HS-27A (cell line): ENCODE measurements at regions not wholly inside any gene's neighbourhood (a gene's known extent, or its start where the extent isn't known, plus 50 kb on each side); places are given as distances from the start of the nearest gene placed in this dataset.
"Not testable (repeated sequence)": the region's sequence is repeated elsewhere in the genome, so short reads cannot be mapped to it uniquely, and the experiment has no call there.

ENCODE experiments used
- DNase-seq: peaks from one replicate; pipeline ENCODE4 v3.0.0-alpha.2; 2012; ENCODE audit warnings: low read depth, missing footprints

DNA sequence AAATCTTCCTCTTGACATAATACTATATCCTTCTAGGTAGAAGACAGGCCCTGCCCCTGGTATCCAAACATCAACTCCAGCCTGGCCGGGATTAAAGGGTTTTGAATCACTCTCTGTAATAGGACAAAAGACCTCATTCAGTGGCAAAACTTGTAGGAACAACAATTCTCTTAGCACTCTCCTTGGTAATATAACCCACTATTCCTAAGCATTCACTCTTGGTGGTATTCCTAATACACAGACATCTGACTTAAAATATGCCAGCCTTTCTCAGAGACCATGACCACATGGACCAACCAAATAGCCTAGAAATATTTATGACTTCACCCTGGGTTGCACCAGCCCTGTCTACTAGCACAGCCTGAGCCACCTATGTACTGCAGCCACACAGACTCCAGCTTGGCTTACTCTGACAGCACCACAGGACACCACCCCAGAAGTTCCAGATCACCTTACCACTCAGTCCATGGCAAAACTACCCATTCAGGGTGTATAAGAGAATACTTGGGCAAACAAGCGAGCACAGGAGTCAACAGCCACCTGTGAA is 244.9 kb upstream of the NEBL start:
- no peak for DNase-seq

DNA sequence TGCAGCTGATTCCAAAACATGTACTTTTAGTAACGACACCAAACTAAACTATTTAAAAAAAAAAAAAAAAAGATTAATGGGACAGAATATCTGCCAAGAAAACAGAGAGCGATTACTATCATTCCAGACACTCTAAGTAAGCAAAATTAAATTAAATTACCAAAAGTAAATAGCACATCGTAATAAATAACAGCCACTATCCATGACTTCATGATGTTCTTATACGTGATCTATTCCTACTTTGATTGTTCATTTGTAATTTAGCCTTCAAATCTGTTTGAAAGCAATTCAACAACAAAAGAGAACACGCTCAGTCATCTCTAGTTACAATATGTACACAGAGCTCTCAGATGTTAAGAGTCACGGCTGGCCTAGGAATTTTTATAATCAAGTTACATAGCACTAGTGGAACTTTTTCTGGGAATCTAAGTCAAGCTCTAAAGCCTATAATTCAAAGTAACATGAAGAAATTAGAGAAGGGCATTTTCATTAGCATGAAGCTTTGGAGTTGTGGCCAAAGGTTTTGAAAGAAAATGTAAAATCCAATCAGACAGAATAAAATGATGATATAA is 241.7 kb upstream of the NEBL start:
- no peak for DNase-seq

DNA sequence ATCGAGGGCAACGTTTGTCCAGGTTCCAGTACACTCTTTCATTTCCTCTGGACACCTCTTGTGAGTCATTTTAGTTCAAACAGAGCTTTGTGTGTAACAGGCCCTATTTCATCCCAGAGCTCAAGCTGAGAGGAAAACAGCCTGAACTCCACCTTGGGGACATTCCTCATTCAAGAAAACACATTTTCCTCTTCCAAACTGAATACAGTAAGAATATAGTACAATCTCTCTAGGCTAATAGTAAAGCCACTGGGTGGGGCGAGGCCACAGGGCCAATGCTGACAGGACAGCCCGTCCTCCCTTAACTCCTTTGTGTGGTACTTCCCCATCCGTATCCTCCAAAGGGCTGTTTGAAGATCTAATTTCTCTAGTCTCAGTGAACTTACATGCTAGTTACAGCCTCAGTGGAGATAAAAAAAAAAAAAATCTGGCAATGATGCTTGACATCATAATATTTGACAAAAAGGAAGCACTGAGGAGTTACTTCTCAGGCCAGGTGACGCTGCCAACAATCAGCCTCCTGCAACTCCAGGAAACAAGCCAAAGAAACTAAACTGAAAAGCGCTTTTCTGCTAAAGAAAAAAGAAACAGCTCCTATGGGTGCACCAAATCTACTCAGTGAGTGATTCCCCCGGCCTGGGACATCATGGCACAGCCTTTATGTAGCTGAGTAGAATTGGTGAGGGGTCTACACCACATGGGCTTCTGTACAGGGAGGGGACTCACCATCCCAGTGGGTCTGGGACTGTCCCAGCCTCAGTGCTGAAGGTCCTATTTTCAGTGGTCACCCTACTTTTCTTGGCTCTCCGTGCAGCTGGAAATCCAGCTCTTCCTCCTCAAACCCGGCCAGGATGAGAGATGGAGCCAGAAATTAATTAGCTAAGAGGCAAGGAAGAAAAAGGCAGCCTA is 238.2 kb upstream of the NEBL start:
- DNase-seq, result no peak

GRCh38 chr10:21134645-21135022 is 237.5 kb upstream of the NEBL start:
- no peak for DNase-seq

DNA sequence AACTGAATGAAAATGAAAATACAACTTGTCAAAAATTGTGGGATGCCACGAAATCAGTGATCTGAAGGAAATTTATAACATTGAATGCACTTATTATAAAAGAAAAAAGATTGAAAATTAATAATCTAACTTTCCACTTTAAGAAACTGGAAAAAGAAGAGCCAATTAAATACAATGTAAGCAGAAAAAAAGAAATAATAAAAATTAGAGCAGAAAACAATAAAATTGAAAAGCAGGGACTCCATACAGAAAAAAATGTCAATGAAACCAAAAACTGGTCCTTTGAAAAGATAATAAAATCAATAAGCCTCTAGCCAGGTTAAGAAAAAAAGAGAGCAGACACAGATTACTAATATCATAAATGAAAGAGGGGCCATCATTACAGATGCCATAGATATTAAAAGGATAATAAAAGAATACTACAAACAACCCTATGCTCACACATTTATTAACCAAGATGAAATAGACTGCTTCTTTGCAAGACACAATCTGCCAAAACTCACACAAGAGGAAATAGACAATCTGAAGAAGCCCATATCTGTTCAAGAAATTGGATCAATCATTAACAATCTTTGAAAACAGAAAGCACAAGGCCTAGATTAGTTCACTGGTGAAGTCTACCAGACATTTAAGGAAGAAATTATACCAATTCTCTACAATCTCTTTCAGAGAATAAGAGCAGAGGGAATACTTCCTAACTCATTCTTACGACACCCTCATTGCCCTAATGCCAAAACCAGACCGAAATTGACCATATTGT is 233.8 kb upstream of the NEBL start:
- DNase-seq, result no peak

- no peak for DNase-seq
These were observed 233.0 kb upstream of the NEBL start for GRCh38 chr10:21130108-21130507.

GRCh38 chr10:21125471-21126228 is 228.5 kb upstream of the NEBL start:
- no peak for DNase-seq

DNA sequence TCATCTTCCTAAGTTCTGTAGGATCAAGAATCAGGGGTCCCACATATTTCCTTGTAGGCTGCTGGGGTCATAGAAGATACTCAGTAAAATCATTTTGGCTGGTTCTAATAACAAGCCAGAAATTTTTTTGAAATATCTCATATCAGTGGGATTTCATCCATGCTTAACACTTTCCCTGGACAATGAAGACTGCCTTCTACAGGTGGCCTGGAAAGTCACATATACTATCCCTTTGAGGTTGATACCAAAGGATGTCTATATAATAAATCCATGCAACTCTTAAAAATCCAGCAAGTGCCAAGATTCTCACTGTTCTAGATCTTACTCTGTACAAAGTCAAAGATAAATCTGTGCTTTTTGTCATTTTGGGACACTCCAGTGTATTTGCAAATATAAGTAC is 225.8 kb upstream of the NEBL start:
- DNase-seq, result no peak

GRCh38 chr10:21121822-21122221 is 224.7 kb upstream of the NEBL start:
- DNase-seq, result not testable (repeated sequence)

DNA sequence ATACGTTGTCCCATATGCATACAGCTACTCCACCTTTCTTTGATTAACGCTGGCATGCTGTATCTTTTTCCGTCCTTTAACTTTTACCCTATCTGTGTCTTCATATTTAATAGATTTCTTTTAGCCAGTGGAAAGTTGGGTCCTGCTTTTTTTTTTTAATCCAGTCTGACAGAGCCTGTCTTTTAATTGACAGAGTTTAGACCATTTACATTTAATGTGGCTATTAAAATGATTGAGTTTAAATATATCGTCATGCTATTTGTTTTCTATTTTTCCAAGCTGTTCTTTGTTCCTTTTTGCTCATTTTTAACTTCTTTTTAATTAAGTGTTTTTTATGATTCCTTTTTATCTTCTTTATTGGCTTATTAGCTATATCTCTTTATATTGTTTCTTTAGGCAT is 217.6 kb upstream of the NEBL start:
- no peak for DNase-seq

- no peak for DNase-seq
These were observed 213.2 kb upstream of the NEBL start for GRCh38 chr10:21110358-21110757.

DNA sequence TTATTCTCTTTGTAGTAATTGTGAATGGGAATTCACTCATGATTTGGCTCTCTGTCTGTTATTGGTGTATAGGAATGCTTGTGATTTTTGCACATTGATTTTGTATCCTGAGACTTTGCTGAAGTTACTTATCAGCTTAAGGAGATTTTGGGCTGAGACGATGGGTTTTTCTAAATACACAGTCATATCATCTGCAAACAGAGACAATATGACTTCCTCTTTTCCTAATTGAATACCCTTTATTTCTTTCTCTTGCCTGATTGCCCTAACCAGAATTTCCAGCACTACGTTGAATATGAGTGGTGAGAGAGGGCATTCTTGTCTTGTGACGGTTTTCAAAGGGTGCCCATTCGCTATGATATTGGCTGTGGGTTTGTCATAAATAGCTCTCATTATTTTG is 209.8 kb upstream of the NEBL start:
- DNase-seq, result not testable (repeated sequence)

- not testable (repeated sequence) for DNase-seq
These were observed 208.2 kb upstream of the NEBL start for GRCh38 chr10:21105331-21105730.

- no peak for DNase-seq
These were observed 203.9 kb upstream of the NEBL start for GRCh38 chr10:21100871-21101514.

DNA sequence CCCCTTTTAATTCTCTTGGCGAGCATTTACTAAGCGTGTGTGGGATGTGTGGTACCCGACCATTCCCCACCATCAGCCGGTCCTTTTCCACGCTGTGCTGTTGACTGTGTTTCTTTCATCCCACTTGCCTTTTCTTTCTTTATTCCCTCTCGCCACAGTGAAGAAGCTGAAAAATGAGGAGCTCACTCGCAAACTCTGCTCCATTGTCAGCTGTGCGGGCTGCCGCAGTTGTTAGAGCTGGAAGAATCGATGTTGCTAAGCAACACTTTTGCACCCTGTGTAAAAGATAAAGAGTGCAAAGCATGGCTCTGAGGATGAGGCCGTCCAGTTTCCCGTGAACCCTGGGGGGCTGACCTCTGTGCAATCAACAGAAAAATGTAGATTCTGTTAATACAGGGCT is 203.1 kb upstream of the NEBL start:
- no peak for DNase-seq

GRCh38 chr10:21099291-21100062 is 202.4 kb upstream of the NEBL start:
- DNase-seq, result no peak

DNA sequence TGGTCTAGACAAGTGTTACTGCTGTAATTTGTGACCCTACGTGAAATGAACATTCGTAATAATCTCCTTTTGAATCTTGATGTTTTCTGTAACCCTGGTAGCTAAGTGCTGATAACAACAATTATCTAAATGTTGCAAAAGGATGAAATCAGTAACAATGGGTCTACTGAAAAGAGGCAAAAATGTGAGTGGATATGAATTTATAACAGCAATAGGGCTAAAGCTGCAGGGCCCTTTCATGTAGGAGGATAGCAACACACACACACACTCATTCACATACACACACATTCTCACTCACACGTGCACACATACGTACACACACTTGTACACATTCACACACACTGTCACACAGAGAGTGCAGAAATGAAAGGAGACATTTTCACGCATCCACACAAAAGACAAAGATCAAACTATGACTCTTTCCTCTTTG is 200.8 kb upstream of the NEBL start:
- no peak for DNase-seq

- no peak for DNase-seq
These were observed 198.5 kb upstream of the NEBL start for GRCh38 chr10:21095494-21096055.

DNA sequence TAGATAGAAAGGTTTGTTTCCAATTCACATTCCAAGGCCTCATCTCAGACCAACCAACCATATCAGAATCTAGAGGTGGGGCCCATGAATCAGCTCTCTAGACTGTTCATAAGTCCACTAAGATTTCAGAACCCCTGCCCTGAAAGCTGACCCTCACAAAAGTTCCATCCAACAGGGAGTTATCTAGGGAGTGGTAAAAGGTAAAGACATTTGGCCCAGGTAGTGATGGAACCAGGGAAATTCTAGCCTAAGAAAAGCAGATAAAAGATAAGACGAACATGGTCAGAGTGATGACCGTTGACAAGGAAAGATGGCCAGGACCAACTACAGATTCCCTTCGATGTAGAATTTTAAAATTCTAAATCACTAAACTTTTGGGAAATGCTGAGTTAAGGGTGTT is 198.0 kb upstream of the NEBL start:
- no peak for DNase-seq
